ENCODE measurements at regions not wholly inside any gene's neighbourhood (a gene's known extent, or its start where the extent isn't known, plus 50 kb on each side); places are given as distances from the start of the nearest gene placed in this dataset.

GRCh38 chr17:17419166-17419565, 57.6 kb upstream of the MED9 start (continued):
- no peak for TF ChIP-seq ZNF280B (CRISPR knock-in tag; IDR thresholded peaks at IDR 0.05)
- TF ChIP-seq NUFIP1 (IDR thresholded peaks at IDR 0.05; ENCODE audit: partially characterized antibody): no peak
- TF ChIP-seq OTX1 (CRISPR knock-in tag; IDR thresholded peaks at IDR 0.05): no peak
- TF ChIP-seq U2AF2 (optimal IDR thresholded peaks at IDR 0.05; ENCODE audit: low read depth, low read length): no peak

- Histone ChIP-seq H4K20me1 (replicated peaks; ENCODE audit: control insufficient read depth, insufficient read depth, low read length) (no peaks in the 10 kb centered on the region), H3K36me3 (ENCODE audit: control insufficient read depth, insufficient read depth, low read length) (no peaks in the 10 kb centered on the region), H3K4me1 (replicated peaks in 1 of 2; ENCODE audit: control insufficient read depth in 2 of 2, insufficient read depth in 2 of 2, low read length in 2 of 2) (peaks cover 14 to 43% of the 10 kb centered on the region in 2 experiments; a peak in 4 of 5 replicates), H3K27ac (ENCODE audit: extremely low read depth, low read depth, low read length) (no peak overlapping the region), H3K4me2 (ENCODE audit: insufficient read depth, low read length) (no peak overlapping the region), H3K4me3 (no peak overlapping the region), H3K79me2 (ENCODE audit: control insufficient read depth, insufficient read depth, low read length) (no peaks in the 10 kb centered on the region), H3K9ac (ENCODE audit: insufficient read depth in 1 of 2, low read depth in 2 of 2, low read length in 2 of 2) (no peak overlapping the region), H3K9me3 (replicated peaks; ENCODE audit: control insufficient read depth, insufficient read depth, low read depth, low read length) (peaks cover 2% of the 10 kb centered on the region; the same call in 1 of the 2 replicates), H3K27me3 (ENCODE audit: control insufficient read depth in 2 of 2, insufficient read depth in 2 of 2, low read length in 2 of 2) (no peaks in the 10 kb centered on the region; a peak in 1 of 5 replicates), H2AFZ (ENCODE audit: low read depth, low read length) (no peak overlapping the region), H3K9me1 (ENCODE audit: control insufficient read depth, insufficient read depth, low read length) (no peaks in the 10 kb centered on the region)
- ATAC-seq: no peak
- WGBS (ENCODE audit: insufficient coverage, low coverage, missing lambda C conversion rate): 77% methylated on average over 4 of the region's 4 CpGs
- no TSS peak for BruUV-seq (replicated peaks)
- POLR2A ChIA-PET: no interaction called here
- no peak for FAIRE-seq
- intact Hi-C loops (cut with micrococcal nuclease): no loop called here
- in situ Hi-C loops (cut with MboI): no loop called here
- no peak for DNase-seq (ENCODE audit: extremely low read depth in 1 of 4, low spot score in 3 of 4)
- CTCF ChIA-PET (ENCODE audit: low intra/inter-chr PET ratio): interaction anchor here (0.6 kb wide), 1 partner anchor 12 kb away, joined by 3 read pairs; no protein-coding TSS in a partner anchor
- TF ChIP-seq IRF9 (tag; IDR thresholded peaks at IDR 0.05): no peak
- no peak for TF ChIP-seq FOS (IDR thresholded peaks at IDR 0.05; ENCODE audit: extremely low read depth, insufficient read length)
- no peak for TF ChIP-seq BMI1 (IDR thresholded peaks at IDR 0.05; ENCODE audit: low read length)
- TF ChIP-seq, protein P1, sequence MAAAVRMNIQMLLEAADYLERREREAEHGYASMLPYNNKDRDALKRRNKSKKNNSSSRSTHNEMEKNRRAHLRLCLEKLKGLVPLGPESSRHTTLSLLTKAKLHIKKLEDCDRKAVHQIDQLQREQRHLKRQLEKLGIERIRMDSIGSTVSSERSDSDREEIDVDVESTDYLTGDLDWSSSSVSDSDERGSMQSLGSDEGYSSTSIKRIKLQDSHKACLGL (CRISPR knock-in tag; IDR thresholded peaks at IDR 0.05; ENCODE audit: borderline replicate concordance, poor library complexity, severe bottlenecking): no peak
- TF ChIP-seq ZNF431 (CRISPR knock-in tag; IDR thresholded peaks at IDR 0.05): no peak
- TF ChIP-seq GATAD2B (IDR thresholded peaks at IDR 0.05; ENCODE audit: borderline replicate concordance): no peak
- TF ChIP-seq TEAD4 (IDR thresholded peaks at IDR 0.05; ENCODE audit: low read length): no peak
- no peak for TF ChIP-seq TEAD4 (CRISPR knock-in tag; IDR thresholded peaks at IDR 0.05; ENCODE audit: borderline replicate concordance)
- no peak for TF ChIP-seq TCFL5 (CRISPR knock-in tag; conservative IDR thresholded peaks at IDR 0.05)
- TF ChIP-seq NR1H2 (CRISPR knock-in tag; IDR thresholded peaks at IDR 0.05): no peak
- no peak for TF ChIP-seq ZNF121 (CRISPR knock-in tag; conservative IDR thresholded peaks at IDR 0.05)
- TF ChIP-seq CHD1 (IDR thresholded peaks at IDR 0.05; ENCODE audit: low read length): no peak
- TF ChIP-seq C11orf30 (IDR thresholded peaks at IDR 0.05; ENCODE audit: low read depth): no peak
- TF ChIP-seq THAP7 (CRISPR knock-in tag; IDR thresholded peaks at IDR 0.05): no peak
- TF ChIP-seq MLLT1 (IDR thresholded peaks at IDR 0.05): no peak
Measured at GRCh38 chr17:17419631-17420030, 57.2 kb upstream of the MED9 start.
